Body of pancreas (tissue), 4 donors: ENCODE measurements at regions not wholly inside any gene's neighbourhood (a gene's known extent, or its start where the extent isn't known, plus 50 kb on each side); places are given as distances from the start of the nearest gene placed in this dataset.

Experiments
- CTCF ChIP-seq, 7 experiments: fragments of 450-650 bp in 4 of 7; fragments of 200-600 bp in 3 of 7; sonication (generic) in 3 of 7; IDR thresholded peaks; one replicate each; pipeline ENCODE4 v1.5.1; 2016 to 2019; ENCODE audit warnings: antibody characterized with exemption in 7 of 7
- POLR2A ChIP-seq, 3 donors: fragments of 450-650 bp; IDR thresholded peaks; one replicate each; pipeline ENCODE4 v1.6.1; 2016; ENCODE audit warnings: antibody characterized with exemption in 3 of 3, mild to moderate bottlenecking in 2 of 3

DNA sequence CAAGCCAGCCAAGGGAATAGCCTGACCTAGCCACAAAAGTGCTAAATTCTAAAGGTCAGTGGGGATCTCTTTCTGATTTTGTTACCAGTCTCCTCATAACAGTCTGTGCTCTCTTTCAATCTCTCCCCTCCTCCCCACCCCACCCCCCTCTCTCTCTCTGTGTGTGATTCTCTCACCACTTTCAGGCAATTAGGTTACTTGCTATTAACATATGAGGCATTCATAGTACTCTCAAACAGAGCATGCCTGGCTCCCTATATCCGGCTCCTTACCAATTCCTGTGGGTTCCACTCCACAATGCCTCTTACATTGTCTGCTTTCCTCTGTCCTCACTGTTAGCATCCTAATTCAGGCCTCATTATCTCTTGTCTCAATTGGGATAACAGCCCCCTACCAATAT, 464.3 kb upstream of the DEPDC1 start:
- no peak for TF ChIP-seq CTCF (IDR thresholded peaks at IDR 0.05)
- TF ChIP-seq POLR2A (IDR thresholded peaks at IDR 0.05), result no peak
